ENCODE measurements at regions not wholly inside any gene's neighbourhood (a gene's known extent, or its start where the extent isn't known, plus 50 kb on each side); places are given as distances from the start of the nearest gene placed in this dataset.

GRCh38 chrX:125850693-125851092 is 315.4 kb downstream of the DCAF12L2 start:
- H3K36me3 ChIP-seq, result no peaks in the 10 kb centered on the region
- DNase-seq, result no peak
- no peaks in the 10 kb centered on the region for H3K9me3 ChIP-seq
- no peaks in the 10 kb centered on the region for H3K27me3 ChIP-seq
- TF ChIP-seq EP300 (IDR thresholded peaks at IDR 0.05), result no peak
- no peak for TF ChIP-seq CTCF (IDR thresholded peaks at IDR 0.05)
- no peak for TF ChIP-seq POLR2A (IDR thresholded peaks at IDR 0.05)
- no peaks in the 10 kb centered on the region for H3K4me1 ChIP-seq (ENCODE audit: insufficient read depth)
- intact Hi-C loops (cut with DNase I), result no loop called here
- no peak overlapping the region for H3K4me3 ChIP-seq
- no peak overlapping the region for H3K27ac ChIP-seq

- Histone ChIP-seq H3K36me3 (no peaks in the 10 kb centered on the region), H3K4me3 (no peak overlapping the region), H3K27ac (no peak overlapping the region), H3K9me3 (no peaks in the 10 kb centered on the region), H3K4me1 (ENCODE audit: insufficient read depth) (no peaks in the 10 kb centered on the region), H3K27me3 (no peaks in the 10 kb centered on the region)
- 68 to 78% (median 77%) methylated on average over 2 of the region's 2 CpGs for WGBS, 3 donors
- intact Hi-C loops (cut with DNase I), result no loop called here
- DNase-seq, result no peak
- TF ChIP-seq EP300 (IDR thresholded peaks at IDR 0.05) (no peak), CTCF (IDR thresholded peaks at IDR 0.05) (no peak), POLR2A (IDR thresholded peaks at IDR 0.05) (no peak)
These were observed 282.9 kb downstream of the DCAF12L2 start for GRCh38 chrX:125883169-125883568.

GRCh38 chrX:125894947-125895346 is 271.1 kb downstream of the DCAF12L2 start:
- 62 to 76% (median 67%) methylated on average over 4 of the region's 4 CpGs for WGBS, 3 donors
- Histone ChIP-seq H3K36me3 (no peaks in the 10 kb centered on the region), H3K4me3 (no peak overlapping the region), H3K27ac (no peak overlapping the region), H3K9me3 (no peaks in the 10 kb centered on the region), H3K4me1 (ENCODE audit: insufficient read depth) (no peaks in the 10 kb centered on the region), H3K27me3 (no peaks in the 10 kb centered on the region)
- DNase-seq, result no peak
- intact Hi-C loops (cut with DNase I), result no loop called here
- TF ChIP-seq CTCF (IDR thresholded peaks at IDR 0.05), result no peak
- TF ChIP-seq POLR2A (IDR thresholded peaks at IDR 0.05), result no peak
- TF ChIP-seq EP300 (IDR thresholded peaks at IDR 0.05), result no peak

GRCh38 chrX:125895518-125895917 is 270.6 kb downstream of the DCAF12L2 start:
- TF ChIP-seq EP300 (IDR thresholded peaks at IDR 0.05) (no peak), CTCF (IDR thresholded peaks at IDR 0.05) (no peak), POLR2A (IDR thresholded peaks at IDR 0.05) (no peak)
- Histone ChIP-seq H3K4me1 (ENCODE audit: insufficient read depth) (no peaks in the 10 kb centered on the region), H3K9me3 (no peaks in the 10 kb centered on the region), H3K27me3 (no peaks in the 10 kb centered on the region), H3K36me3 (no peaks in the 10 kb centered on the region), H3K4me3 (no peak overlapping the region), H3K27ac (no peak overlapping the region)
- DNase-seq, result no peak
- intact Hi-C loops (cut with DNase I), result no loop called here
- 64 to 72% (median 65%) methylated on average over 3 of the region's 3 CpGs for WGBS, 3 donors

- Histone ChIP-seq H3K36me3 (no peaks in the 10 kb centered on the region), H3K27me3 (no peaks in the 10 kb centered on the region), H3K9me3 (no peaks in the 10 kb centered on the region), H3K4me1 (ENCODE audit: insufficient read depth) (no peaks in the 10 kb centered on the region), H3K4me3 (no peak overlapping the region), H3K27ac (no peak overlapping the region)
- 75 to 85% (median 82%) methylated on average over 4 of the region's 4 CpGs for WGBS, 3 donors
- no peak for DNase-seq
- intact Hi-C loops (cut with DNase I), result no loop called here
- no peak for TF ChIP-seq POLR2A (IDR thresholded peaks at IDR 0.05)
- TF ChIP-seq CTCF (IDR thresholded peaks at IDR 0.05), result no peak
- no peak for TF ChIP-seq EP300 (IDR thresholded peaks at IDR 0.05)
These were observed 239.8 kb downstream of the DCAF12L2 start for GRCh38 chrX:125926295-125926694.

Measured in ovary (tissue), 7 donors.